GM12878 (cell line): ENCODE measurements at regions not wholly inside any gene's neighbourhood (a gene's known extent, or its start where the extent isn't known, plus 50 kb on each side); places are given as distances from the start of the nearest gene placed in this dataset.

ENCODE experiments used
- ATAC-seq: fragments of 200-7000 bp; cut with Tn5 transposase; 3 replicates; pipeline ENCODE4 v1.9.1; 2020; ENCODE audit warnings: mild to moderate bottlenecking, moderate library complexity
- BruUV-seq: library from RNA; stranded (reverse); fragments of 400-500 nt; replicated peaks from 2 replicates; lab custom pipeline; 2021; lab: Mats Ljungman, UMichigan
- CTCF ChIA-PET: fragments of 300-600 bp; sonication (Branson Sonifier 250); formaldehyde crosslinking; extraction: SDS; loops from one replicate; lab custom pipeline; 2021; ENCODE audit warnings: inconsistent platforms; lab: Yijun Ruan, JAX
- POLR2A ChIA-PET: fragments of 350-600 bp; formaldehyde crosslinking; extraction: SDS; loops from one replicate; lab custom pipeline; 2021; ENCODE audit warnings: inconsistent platforms; lab: Charles Lee
- RAD21 ChIA-PET: fragments of 300-600 bp; sonication (Branson Sonifier 250); formaldehyde crosslinking; loops from one replicate; lab custom pipeline; 2023; ENCODE audit warnings: antibody characterized with exemption; ENCODE audit not compliant: unreplicated experiment; lab: Charles Lee
- SMC1A ChIA-PET: fragments of 300-600 bp; sonication (Branson Sonifier 250); formaldehyde crosslinking; loops from one replicate; lab custom pipeline; 2023; ENCODE audit not compliant: unreplicated experiment, uncharacterized antibody; lab: Charles Lee
- DNase-seq: peaks from one replicate; pipeline ENCODE4 v3.0.0-alpha.2; 2011; ENCODE audit warnings: low read depth, low spot score
- FAIRE-seq: peaks from 3 replicates; lab custom pipeline; 2011; peaks lifted over from hg19 to GRCh38; lab: Jason Lieb, UNC
- H2AFZ ChIP-seq: 2 replicates; pipeline ENCODE4 v1.6.0; 2011; ENCODE audit warnings: low read depth, low read length, control low read depth; ENCODE audit not compliant: control insufficient read depth
- H3K27ac ChIP-seq: 2 replicates; pipeline ENCODE4 v1.5.1; 2011; ENCODE audit warnings: control low read depth; ENCODE audit not compliant: control insufficient read depth, insufficient read depth
- H3K27me3 ChIP-seq, 2 experiments: replicated peaks in 1 of 2; 2 replicates each; pipeline versions ENCODE4 v1.6.0 to v1.6.1; 2011; ENCODE audit warnings: low read length in 1 of 2; ENCODE audit not compliant: control insufficient read depth in 2 of 2, insufficient read depth in 2 of 2
- H3K36me3 ChIP-seq, 2 experiments: 2 replicates each; pipeline ENCODE4 v1.5.1; 2011; ENCODE audit warnings: low read length in 1 of 2; ENCODE audit not compliant: control insufficient read depth in 2 of 2, insufficient read depth in 2 of 2
- H3K4me1 ChIP-seq: 2 replicates; pipeline ENCODE4 v1.6.1; 2011; ENCODE audit warnings: mild to moderate bottlenecking, low read length, moderate library complexity, mixed read lengths; ENCODE audit not compliant: control insufficient read depth, insufficient read depth
- H3K4me2 ChIP-seq: 2 replicates; pipeline ENCODE4 v1.6.0; 2011; ENCODE audit warnings: control low read depth; ENCODE audit not compliant: control insufficient read depth, insufficient read depth
- H3K4me3 ChIP-seq: fragments of 200-600 bp; sonication (generic); 2 replicates; pipeline ENCODE4 v1.5.1; 2016
- H3K79me2 ChIP-seq: 2 replicates; pipeline ENCODE4 v1.6.0; 2011; ENCODE audit warnings: low read length; ENCODE audit not compliant: control insufficient read depth, insufficient read depth
- H3K9ac ChIP-seq: 2 replicates; pipeline ENCODE4 v1.8.0; 2011; ENCODE audit warnings: low read length, control low read depth, mixed read lengths; ENCODE audit not compliant: control insufficient read depth, insufficient read depth
- H3K9me3 ChIP-seq: replicated peaks from 3 replicates; pipeline ENCODE4 v1.5.1; 2011; ENCODE audit warnings: mild to moderate bottlenecking, low read length; ENCODE audit not compliant: control insufficient read depth, insufficient read depth
- H4K20me1 ChIP-seq: 2 replicates; pipeline ENCODE4 v1.6.0; 2011; ENCODE audit not compliant: control insufficient read depth, insufficient read depth
- ATF7 ChIP-seq: fragments of 450-650 bp; IDR thresholded peaks from 2 replicates; pipeline ENCODE4 v1.6.1; 2016; ENCODE audit warnings: low read depth, mild to moderate bottlenecking
- CBX3 ChIP-seq: fragments of 200-600 bp; sonication (generic); IDR thresholded peaks from 2 replicates; pipeline ENCODE4 v1.6.1; 2016; ENCODE audit warnings: low read depth, borderline replicate concordance
- EGR1 ChIP-seq, 2 experiments: IDR thresholded peaks; 1 replicate in 1 of 2; 2 replicates in 1 of 2; pipeline ENCODE4 v1.6.1; 2011 to 2012; ENCODE audit warnings: low read depth in 2 of 2, low read length in 2 of 2, borderline replicate concordance in 1 of 2, mild to moderate bottlenecking in 1 of 2, moderate library complexity in 1 of 2
- ETV6 ChIP-seq, 2 experiments: fragments of 450-650 bp in 1 of 2; IDR thresholded peaks in 1 of 2; conservative IDR thresholded peaks in 1 of 2; 2 replicates each; pipeline ENCODE4 v1.6.1; 2014; ENCODE audit warnings: antibody characterized with exemption in 1 of 2, borderline replicate concordance in 1 of 2, low read depth in 1 of 2, mild to moderate bottlenecking in 1 of 2, moderate library complexity in 1 of 2
- FOS ChIP-seq: IDR thresholded peaks from 3 replicates; pipeline ENCODE4 v1.6.1; 2011; ENCODE audit warnings: borderline replicate concordance; ENCODE audit not compliant: insufficient read length; ENCODE audit errors: extremely low read depth
- IKZF1 ChIP-seq: fragments of 450-650 bp; conservative IDR thresholded peaks from 2 replicates; pipeline ENCODE4 v1.6.1; 2017; ENCODE audit warnings: antibody characterized with exemption, mild to moderate bottlenecking
- KDM1A ChIP-seq: fragments of 200-600 bp; sonication (generic); IDR thresholded peaks from 2 replicates; pipeline ENCODE4 v1.6.1; 2016; ENCODE audit warnings: borderline replicate concordance
- LARP7 ChIP-seq: fragments of 450-650 bp; IDR thresholded peaks from 2 replicates; pipeline ENCODE4 v1.6.1; 2017; ENCODE audit warnings: mild to moderate bottlenecking
- MTA2 ChIP-seq: fragments of 450-650 bp; IDR thresholded peaks from 2 replicates; pipeline ENCODE4 v1.6.1; 2016; ENCODE audit warnings: low read depth, mild to moderate bottlenecking, moderate library complexity
- MXI1 ChIP-seq: fragments of 150-350 bp; IDR thresholded peaks from 2 replicates; pipeline ENCODE4 v1.6.1; 2011; ENCODE audit warnings: low read depth, mild to moderate bottlenecking, inconsistent platforms, low read length, improper control_type of control experiment
- RAD21 ChIP-seq: IDR thresholded peaks from 2 replicates; pipeline ENCODE4 v1.6.1; 2011; ENCODE audit warnings: mild to moderate bottlenecking, low read depth, low read length, moderate library complexity; ENCODE audit not compliant: insufficient read depth
- RCOR1 ChIP-seq: conservative IDR thresholded peaks from 2 replicates; pipeline ENCODE4 v1.6.1; 2012; ENCODE audit warnings: low read depth, low read length, improper control_type of control experiment
- SREBF2 ChIP-seq: IDR thresholded peaks from 2 replicates; pipeline ENCODE4 v1.6.1; 2012; ENCODE audit warnings: mild to moderate bottlenecking, low read length
- ZBED1 ChIP-seq: IDR thresholded peaks from 2 replicates; pipeline ENCODE4 v1.6.1; 2016; ENCODE audit warnings: borderline replicate concordance
- ZNF217 ChIP-seq: fragments of 450-650 bp; IDR thresholded peaks from 2 replicates; pipeline ENCODE4 v1.6.1; 2017; ENCODE audit warnings: antibody characterized with exemption, mild to moderate bottlenecking
- WGBS: methylation state at CpG from one replicate; pipeline ENCODE4 v1.1.6; 2016; ENCODE audit warnings: low lambda C conversion rate; ENCODE audit not compliant: insufficient replicate concordance, insufficient coverage; ENCODE audit errors: missing lambda C conversion rate; 5-methylcytosine and 5-hydroxymethylcytosine counted together
- in situ Hi-C: fragments of 300-500 bp; cut with MboI; formaldehyde crosslinking; loops from 9 replicates; pipeline ENCODE4 v1.14.3; 2018; ENCODE audit warnings: mixed read lengths
- intact Hi-C: fragments of 100-400 bp; cut with micrococcal nuclease; formaldehyde crosslinking; loops from one replicate; pipeline ENCODE4 v1.14.2; 2022; ENCODE audit not compliant: unreplicated experiment
- TF ChIP-seq, protein P1 (sequence below): fragments of 450-650 bp; IDR thresholded peaks from 2 replicates; pipeline ENCODE4 v1.6.1; 2016; ENCODE audit warnings: mild to moderate bottlenecking

DNA sequence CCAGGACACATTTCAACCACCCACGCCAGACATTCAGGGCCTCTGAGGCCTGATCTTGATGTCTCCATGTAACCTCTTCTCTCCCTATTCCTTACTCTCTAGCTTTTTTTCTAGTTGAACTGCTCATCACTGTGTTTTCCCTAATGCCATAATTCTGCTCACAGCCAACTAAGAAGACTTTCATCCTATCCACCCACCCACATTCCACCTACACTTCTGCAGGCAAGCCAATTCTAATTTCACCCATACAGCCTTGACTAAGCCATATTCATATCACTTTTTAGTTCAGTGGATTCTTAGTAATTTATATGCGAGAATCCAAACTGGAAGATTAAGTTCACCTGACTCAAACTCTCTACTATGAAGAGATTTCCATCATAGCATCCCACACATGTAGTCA is 394.4 kb downstream of the INSC start:
- POLR2A ChIA-PET = no interaction called here
- intact Hi-C loops = no loop called here
- Histone ChIP-seq H3K4me1 (no peaks in the 10 kb centered on the region), H3K79me2 (no peaks in the 10 kb centered on the region), H3K4me2 (no peak overlapping the region), H2AFZ (no peak overlapping the region), H3K9me3 (no peaks in the 10 kb centered on the region), H3K9ac (no peak overlapping the region), H3K4me3 (no peak overlapping the region), H4K20me1 (no peaks in the 10 kb centered on the region), H3K27ac (no peak overlapping the region), H3K27me3 (no peaks in the 10 kb centered on the region), H3K36me3 (no peaks in the 10 kb centered on the region)
- no peak for ATAC-seq
- no peak for DNase-seq
- no TSS peak for BruUV-seq
- CTCF ChIA-PET = no interaction called here
- SMC1A ChIA-PET = no interaction called here
- 20% methylated on average over 2 of the region's 2 CpGs for WGBS
- TF ChIP-seq ATF7 (no peak), ZNF217 (no peak), KDM1A (no peak), IKZF1 (no peak), SREBF2 (no peak), MTA2 (no peak), LARP7 (no peak)
- RAD21 ChIA-PET = no interaction called here
- in situ Hi-C loops = no loop called here
- no peak for FAIRE-seq

GRCh38 chr11:15519124-15519791 is 404.5 kb downstream of the INSC start:
- in situ Hi-C loops = no loop called here
- ChIA-PET CTCF (interaction anchor here (1.3 kb wide), 1 partner anchor 8 kb away, joined by 3 read pairs; no protein-coding TSS in a partner anchor), SMC1A (interaction anchor here (1.1 kb wide), 1 partner anchor 26 kb away, joined by 3 read pairs; no protein-coding TSS in a partner anchor)
- TF ChIP-seq RAD21 (no peak), ZBED1 (no peak), RCOR1 (no peak), FOS (no peak), CBX3 (no peak), EGR1 (IDR thresholded peaks at IDR 0.05; ENCODE audit: borderline replicate concordance in 1 of 2, low read depth in 2 of 2, low read length in 2 of 2) (no peak), ETV6 (conservative IDR thresholded peaks at IDR 0.05 in 1 of 2, IDR thresholded peaks at IDR 0.05 in 1 of 2; ENCODE audit: borderline replicate concordance in 1 of 2, low read depth in 1 of 2) (no peak), MXI1 (no peak)
- TF ChIP-seq, protein P1, sequence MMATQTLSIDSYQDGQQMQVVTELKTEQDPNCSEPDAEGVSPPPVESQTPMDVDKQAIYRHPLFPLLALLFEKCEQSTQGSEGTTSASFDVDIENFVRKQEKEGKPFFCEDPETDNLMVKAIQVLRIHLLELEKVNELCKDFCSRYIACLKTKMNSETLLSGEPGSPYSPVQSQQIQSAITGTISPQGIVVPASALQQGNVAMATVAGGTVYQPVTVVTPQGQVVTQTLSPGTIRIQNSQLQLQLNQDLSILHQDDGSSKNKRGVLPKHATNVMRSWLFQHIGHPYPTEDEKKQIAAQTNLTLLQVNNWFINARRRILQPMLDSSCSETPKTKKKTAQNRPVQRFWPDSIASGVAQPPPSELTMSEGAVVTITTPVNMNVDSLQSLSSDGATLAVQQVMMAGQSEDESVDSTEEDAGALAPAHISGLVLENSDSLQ = no peak

More at GRCh38 chr11:15519124-15519791, 404.5 kb downstream of the INSC start:
- ATAC-seq = peak; percentile 87
- Histone ChIP-seq H3K27ac (no peak overlapping the region), H4K20me1 (no peaks in the 10 kb centered on the region), H2AFZ (no peak overlapping the region), H3K36me3 (no peaks in the 10 kb centered on the region), H3K27me3 (no peaks in the 10 kb centered on the region), H3K4me1 (no peaks in the 10 kb centered on the region), H3K9me3 (no peaks in the 10 kb centered on the region), H3K79me2 (no peaks in the 10 kb centered on the region), H3K4me3 (no peak overlapping the region), H3K9ac (no peak overlapping the region), H3K4me2 (no peak overlapping the region)
- peak; percentile 25 for DNase-seq
- POLR2A ChIA-PET = no interaction called here
- 0% methylated on average over 2 of the region's 2 CpGs for WGBS
- no TSS peak for BruUV-seq
- intact Hi-C loops = no loop called here
- no peak for FAIRE-seq
- RAD21 ChIA-PET = no interaction called here
